ENCODE measurements at regions not wholly inside any gene's neighbourhood (a gene's known extent, or its start where the extent isn't known, plus 50 kb on each side); places are given as distances from the start of the nearest gene placed in this dataset.

DNA sequence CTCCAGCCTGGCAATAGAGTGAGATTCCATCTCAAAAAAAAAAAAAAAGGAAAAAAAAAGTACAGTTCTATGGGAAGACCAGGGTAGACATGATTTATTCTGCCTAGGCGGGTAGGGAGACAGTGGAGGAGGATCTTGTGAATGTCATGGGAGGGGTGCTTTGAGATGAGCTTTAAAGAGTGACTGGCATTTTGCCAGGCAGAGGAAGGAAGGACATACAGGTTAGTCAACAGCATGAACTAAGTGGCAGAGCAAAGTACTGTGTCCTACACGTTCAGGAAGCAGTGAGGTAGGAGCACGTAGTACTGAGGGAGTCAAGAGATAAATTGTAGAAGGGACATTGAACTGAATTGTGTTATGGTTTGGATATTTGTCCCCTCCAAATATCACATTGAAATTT is 451.5 kb downstream of the TOX3 start:
- TF ChIP-seq POLR2AphosphoS5 (IDR thresholded peaks at IDR 0.05; ENCODE audit: low read depth, low read length) (no peak), MXI1 (IDR thresholded peaks at IDR 0.05; ENCODE audit: borderline replicate concordance, low read depth, low read length) (no peak), ZNF207 (IDR thresholded peaks at IDR 0.05; ENCODE audit: borderline replicate concordance) (no peak), MAZ (IDR thresholded peaks at IDR 0.05; ENCODE audit: borderline replicate concordance, low read depth, low read length) (no peak), MAZ (CRISPR knock-in tag; IDR thresholded peaks at IDR 0.05; ENCODE audit: low read depth) (no peak), RXRA (CRISPR knock-in tag; IDR thresholded peaks at IDR 0.05) (no peak), ZNF292 (CRISPR knock-in tag; IDR thresholded peaks at IDR 0.05; ENCODE audit: borderline replicate concordance, low read depth) (no peak), ZNF235 (CRISPR knock-in tag; IDR thresholded peaks at IDR 0.05; ENCODE audit: borderline replicate concordance) (no peak)
- TF ChIP-seq, protein P1, sequence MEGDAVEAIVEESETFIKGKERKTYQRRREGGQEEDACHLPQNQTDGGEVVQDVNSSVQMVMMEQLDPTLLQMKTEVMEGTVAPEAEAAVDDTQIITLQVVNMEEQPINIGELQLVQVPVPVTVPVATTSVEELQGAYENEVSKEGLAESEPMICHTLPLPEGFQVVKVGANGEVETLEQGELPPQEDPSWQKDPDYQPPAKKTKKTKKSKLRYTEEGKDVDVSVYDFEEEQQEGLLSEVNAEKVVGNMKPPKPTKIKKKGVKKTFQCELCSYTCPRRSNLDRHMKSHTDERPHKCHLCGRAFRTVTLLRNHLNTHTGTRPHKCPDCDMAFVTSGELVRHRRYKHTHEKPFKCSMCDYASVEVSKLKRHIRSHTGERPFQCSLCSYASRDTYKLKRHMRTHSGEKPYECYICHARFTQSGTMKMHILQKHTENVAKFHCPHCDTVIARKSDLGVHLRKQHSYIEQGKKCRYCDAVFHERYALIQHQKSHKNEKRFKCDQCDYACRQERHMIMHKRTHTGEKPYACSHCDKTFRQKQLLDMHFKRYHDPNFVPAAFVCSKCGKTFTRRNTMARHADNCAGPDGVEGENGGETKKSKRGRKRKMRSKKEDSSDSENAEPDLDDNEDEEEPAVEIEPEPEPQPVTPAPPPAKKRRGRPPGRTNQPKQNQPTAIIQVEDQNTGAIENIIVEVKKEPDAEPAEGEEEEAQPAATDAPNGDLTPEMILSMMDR (CRISPR knock-in tag; IDR thresholded peaks at IDR 0.05), result no peak
- TF ChIP-seq, protein P2, sequence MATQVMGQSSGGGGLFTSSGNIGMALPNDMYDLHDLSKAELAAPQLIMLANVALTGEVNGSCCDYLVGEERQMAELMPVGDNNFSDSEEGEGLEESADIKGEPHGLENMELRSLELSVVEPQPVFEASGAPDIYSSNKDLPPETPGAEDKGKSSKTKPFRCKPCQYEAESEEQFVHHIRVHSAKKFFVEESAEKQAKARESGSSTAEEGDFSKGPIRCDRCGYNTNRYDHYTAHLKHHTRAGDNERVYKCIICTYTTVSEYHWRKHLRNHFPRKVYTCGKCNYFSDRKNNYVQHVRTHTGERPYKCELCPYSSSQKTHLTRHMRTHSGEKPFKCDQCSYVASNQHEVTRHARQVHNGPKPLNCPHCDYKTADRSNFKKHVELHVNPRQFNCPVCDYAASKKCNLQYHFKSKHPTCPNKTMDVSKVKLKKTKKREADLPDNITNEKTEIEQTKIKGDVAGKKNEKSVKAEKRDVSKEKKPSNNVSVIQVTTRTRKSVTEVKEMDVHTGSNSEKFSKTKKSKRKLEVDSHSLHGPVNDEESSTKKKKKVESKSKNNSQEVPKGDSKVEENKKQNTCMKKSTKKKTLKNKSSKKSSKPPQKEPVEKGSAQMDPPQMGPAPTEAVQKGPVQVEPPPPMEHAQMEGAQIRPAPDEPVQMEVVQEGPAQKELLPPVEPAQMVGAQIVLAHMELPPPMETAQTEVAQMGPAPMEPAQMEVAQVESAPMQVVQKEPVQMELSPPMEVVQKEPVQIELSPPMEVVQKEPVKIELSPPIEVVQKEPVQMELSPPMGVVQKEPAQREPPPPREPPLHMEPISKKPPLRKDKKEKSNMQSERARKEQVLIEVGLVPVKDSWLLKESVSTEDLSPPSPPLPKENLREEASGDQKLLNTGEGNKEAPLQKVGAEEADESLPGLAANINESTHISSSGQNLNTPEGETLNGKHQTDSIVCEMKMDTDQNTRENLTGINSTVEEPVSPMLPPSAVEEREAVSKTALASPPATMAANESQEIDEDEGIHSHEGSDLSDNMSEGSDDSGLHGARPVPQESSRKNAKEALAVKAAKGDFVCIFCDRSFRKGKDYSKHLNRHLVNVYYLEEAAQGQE (IDR thresholded peaks at IDR 0.05; ENCODE audit: borderline replicate concordance in 1 of 2, low read depth in 1 of 2, low read length in 2 of 2), result no peak
- TF ChIP-seq, protein P3, sequence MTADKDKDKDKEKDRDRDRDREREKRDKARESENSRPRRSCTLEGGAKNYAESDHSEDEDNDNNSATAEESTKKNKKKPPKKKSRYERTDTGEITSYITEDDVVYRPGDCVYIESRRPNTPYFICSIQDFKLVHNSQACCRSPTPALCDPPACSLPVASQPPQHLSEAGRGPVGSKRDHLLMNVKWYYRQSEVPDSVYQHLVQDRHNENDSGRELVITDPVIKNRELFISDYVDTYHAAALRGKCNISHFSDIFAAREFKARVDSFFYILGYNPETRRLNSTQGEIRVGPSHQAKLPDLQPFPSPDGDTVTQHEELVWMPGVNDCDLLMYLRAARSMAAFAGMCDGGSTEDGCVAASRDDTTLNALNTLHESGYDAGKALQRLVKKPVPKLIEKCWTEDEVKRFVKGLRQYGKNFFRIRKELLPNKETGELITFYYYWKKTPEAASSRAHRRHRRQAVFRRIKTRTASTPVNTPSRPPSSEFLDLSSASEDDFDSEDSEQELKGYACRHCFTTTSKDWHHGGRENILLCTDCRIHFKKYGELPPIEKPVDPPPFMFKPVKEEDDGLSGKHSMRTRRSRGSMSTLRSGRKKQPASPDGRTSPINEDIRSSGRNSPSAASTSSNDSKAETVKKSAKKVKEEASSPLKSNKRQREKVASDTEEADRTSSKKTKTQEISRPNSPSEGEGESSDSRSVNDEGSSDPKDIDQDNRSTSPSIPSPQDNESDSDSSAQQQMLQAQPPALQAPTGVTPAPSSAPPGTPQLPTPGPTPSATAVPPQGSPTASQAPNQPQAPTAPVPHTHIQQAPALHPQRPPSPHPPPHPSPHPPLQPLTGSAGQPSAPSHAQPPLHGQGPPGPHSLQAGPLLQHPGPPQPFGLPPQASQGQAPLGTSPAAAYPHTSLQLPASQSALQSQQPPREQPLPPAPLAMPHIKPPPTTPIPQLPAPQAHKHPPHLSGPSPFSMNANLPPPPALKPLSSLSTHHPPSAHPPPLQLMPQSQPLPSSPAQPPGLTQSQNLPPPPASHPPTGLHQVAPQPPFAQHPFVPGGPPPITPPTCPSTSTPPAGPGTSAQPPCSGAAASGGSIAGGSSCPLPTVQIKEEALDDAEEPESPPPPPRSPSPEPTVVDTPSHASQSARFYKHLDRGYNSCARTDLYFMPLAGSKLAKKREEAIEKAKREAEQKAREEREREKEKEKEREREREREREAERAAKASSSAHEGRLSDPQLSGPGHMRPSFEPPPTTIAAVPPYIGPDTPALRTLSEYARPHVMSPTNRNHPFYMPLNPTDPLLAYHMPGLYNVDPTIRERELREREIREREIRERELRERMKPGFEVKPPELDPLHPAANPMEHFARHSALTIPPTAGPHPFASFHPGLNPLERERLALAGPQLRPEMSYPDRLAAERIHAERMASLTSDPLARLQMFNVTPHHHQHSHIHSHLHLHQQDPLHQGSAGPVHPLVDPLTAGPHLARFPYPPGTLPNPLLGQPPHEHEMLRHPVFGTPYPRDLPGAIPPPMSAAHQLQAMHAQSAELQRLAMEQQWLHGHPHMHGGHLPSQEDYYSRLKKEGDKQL (CRISPR knock-in tag; IDR thresholded peaks at IDR 0.05; ENCODE audit: low read depth), result no peak
- TF ChIP-seq, protein P4, sequence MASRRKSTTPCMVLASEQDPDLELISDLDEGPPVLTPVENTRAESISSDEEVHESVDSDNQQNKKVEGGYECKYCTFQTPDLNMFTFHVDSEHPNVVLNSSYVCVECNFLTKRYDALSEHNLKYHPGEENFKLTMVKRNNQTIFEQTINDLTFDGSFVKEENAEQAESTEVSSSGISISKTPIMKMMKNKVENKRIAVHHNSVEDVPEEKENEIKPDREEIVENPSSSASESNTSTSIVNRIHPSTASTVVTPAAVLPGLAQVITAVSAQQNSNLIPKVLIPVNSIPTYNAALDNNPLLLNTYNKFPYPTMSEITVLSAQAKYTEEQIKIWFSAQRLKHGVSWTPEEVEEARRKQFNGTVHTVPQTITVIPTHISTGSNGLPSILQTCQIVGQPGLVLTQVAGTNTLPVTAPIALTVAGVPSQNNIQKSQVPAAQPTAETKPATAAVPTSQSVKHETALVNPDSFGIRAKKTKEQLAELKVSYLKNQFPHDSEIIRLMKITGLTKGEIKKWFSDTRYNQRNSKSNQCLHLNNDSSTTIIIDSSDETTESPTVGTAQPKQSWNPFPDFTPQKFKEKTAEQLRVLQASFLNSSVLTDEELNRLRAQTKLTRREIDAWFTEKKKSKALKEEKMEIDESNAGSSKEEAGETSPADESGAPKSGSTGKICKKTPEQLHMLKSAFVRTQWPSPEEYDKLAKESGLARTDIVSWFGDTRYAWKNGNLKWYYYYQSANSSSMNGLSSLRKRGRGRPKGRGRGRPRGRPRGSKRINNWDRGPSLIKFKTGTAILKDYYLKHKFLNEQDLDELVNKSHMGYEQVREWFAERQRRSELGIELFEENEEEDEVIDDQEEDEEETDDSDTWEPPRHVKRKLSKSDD (CRISPR knock-in tag; IDR thresholded peaks at IDR 0.05; ENCODE audit: low read depth), result no peak
